ENCODE measurements at regions not wholly inside any gene's neighbourhood (a gene's known extent, or its start where the extent isn't known, plus 50 kb on each side); places are given as distances from the start of the nearest gene placed in this dataset.

GRCh38 chr10:33460505-33461294, 126.2 kb upstream of the NRP1 start:
- peak; percentile 52 for DNase-seq
- intact Hi-C loops (cut with DNase I) = loop anchor here in 1 of 2 donors (10.0 kb wide), 1 partner anchor 86 kb away; no protein-coding TSS in a partner anchor
- ATAC-seq = peak; percentile 91 to 95

GRCh38 chr10:33459602-33460001, 125.1 kb upstream of the NRP1 start:
- ATAC-seq (peak in 1 of 2 donors; percentile 35), DNase-seq (no peak)
- intact Hi-C loops (cut with DNase I) = loop anchor here in 1 of 2 donors (10.0 kb wide), 1 partner anchor 85 kb away; no protein-coding TSS in a partner anchor

GRCh38 chr10:33455029-33455428, 120.6 kb upstream of the NRP1 start:
- ATAC-seq = no peak
- DNase-seq = no peak
- intact Hi-C loops (cut with DNase I) = no loop called here

DNA sequence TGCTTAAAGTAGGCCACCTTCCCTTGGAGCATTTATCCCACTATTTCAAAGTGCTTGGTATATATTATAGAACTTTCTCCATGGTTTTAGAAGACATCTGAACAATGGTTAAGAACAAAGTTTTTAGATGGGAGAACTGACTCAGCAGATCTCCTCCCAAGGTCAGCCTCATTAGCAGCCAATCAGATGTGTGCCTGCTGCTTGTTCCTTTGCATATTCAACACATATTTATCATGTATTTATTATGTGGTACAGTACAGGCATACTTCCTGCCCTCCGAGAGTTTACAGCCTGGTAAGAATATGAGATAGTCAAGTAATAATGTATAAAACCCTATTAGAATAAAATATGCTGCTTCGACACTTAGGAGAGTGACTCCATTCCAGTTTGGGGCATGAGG, 120.1 kb upstream of the NRP1 start:
- ATAC-seq (no peak), DNase-seq (no peak)
- intact Hi-C loops (cut with DNase I) = no loop called here

DNA sequence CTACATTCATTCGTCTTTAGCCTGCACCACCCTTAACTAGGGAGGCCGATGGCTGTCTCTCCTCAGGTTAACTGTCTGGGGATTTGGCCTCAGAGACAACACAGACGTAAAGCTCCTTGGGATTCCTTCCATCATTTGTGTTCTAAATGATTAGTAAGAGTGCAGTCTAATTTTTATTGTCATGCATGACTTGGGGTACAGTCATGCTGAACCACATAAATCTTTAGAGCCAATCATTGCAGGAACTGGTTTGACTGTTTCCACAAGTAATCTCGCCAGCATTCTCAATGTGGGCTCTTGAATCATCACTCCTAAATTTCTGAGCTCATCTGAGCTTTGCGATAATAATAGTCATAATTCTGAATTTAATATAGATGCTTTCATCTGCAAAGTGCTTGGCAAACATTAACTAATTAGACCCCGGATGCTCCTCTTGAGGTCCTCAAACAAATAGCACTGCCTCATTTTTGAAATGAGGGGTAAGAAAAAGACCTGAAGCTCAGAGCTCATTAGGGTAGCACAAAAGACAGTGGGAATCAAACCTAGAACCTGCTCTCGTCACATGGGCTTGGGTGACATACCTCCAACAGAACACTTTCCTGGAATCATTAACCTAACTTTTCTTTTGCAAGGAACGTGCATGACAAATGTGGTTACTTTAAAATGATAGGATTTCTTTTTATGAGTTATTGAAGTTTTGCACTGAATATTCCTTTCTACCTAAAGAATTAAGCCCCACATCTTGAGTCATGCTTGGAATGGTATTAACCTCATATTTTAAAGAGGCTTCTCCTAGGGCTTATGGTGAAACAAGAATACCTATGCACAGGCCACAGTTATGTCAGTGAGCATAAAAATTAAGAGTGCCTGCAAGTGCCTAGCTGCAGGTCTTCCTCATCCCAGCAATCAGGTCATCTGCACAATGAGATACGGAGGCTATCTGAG, 118.9 kb upstream of the NRP1 start:
- intact Hi-C loops (cut with DNase I) = no loop called here
- ATAC-seq (no peak), DNase-seq (no peak)

GRCh38 chr10:33448421-33449140, 114.1 kb upstream of the NRP1 start:
- intact Hi-C loops (cut with DNase I) = no loop called here
- ATAC-seq (no peak), DNase-seq (no peak)

DNA sequence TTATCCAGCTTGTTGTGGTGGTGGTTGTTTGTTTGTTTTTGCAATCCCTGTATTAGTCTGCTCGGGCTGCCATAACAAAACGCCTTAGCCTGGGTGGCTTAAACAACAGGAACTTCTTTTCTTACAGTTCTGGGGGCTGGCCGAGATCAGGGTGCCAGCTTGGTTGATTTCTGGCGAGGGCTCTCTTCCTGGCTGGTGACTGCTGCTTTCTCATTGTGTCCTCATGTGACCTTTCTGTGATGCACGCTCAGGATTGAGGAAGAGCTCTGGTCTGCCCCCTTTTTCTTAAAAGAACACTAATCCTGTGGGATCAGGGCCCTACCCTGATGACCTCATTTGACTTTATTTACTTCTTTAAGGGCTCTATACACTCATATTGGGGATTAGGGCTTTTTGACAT, 107.1 kb upstream of the NRP1 start:
- DNase-seq = no peak
- peak in 1 of 2 donors; percentile 41 for ATAC-seq
- intact Hi-C loops (cut with DNase I) = no loop called here

DNA sequence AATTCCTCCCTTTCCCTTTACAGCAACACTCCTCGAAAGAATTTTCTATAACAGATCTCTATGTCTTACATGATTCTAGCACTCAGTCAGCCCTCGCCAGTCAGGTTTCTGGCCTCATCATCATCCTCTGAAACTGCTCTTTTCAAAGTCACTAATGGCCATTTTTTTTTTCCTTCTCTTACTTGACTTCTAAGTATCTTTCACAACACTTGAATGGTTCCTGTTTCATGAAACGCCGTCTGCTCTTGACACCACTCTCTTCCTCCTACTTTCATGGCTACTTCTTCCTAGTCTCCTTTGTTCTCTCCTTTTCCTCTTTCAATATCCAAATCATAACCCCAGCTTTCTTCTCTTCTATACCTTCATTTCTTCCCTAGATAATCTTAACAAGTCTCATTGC, 100.5 kb upstream of the NRP1 start:
- intact Hi-C loops (cut with DNase I) = no loop called here
- no peak for ATAC-seq
- no peak for DNase-seq

- ATAC-seq (no peak), DNase-seq (no peak)
- intact Hi-C loops (cut with DNase I) = no loop called here
Measured at GRCh38 chr10:33428682-33429081, 94.2 kb upstream of the NRP1 start.

GRCh38 chr10:33423154-33423529, 88.7 kb upstream of the NRP1 start:
- DNase-seq = no peak
- peak; percentile 77 to 80 for ATAC-seq
- intact Hi-C loops (cut with DNase I) = no loop called here

DNA sequence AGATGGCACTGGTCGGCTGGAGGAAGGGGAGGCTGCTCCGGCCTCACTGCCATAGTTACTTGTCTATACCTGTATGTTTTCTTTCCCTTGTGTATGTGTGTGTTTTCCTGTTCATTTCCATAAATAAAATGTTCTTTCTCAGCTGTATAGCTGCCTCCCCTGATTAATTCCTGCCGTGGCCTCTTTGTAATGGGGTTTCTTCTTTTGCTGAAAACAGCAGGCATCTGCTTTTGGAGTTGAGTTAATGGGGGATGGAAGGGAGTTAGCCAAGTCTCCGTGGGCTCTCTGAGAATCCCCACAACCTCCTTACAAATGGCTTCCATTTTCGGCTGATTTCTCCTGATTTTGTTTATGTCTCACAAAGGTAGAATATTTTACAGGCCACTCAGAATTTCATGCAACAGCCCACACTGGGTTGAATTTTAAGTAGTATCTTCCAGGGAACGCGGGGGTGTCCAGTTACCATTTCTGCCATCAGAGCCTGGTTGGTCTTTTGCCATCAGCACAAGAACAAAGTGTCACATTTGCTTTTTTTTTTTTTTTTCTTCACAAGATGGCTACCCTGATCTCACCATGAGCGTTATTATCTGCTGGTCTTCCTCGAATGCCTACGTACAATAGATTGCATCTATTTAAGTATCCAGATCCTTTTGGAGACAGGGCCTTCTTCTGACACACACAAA, 88.1 kb upstream of the NRP1 start:
- no peak for DNase-seq

GRCh38 chr10:33421789-33422462, 87.5 kb upstream of the NRP1 start:
- ATAC-seq = peak; percentile 87 to 93
- intact Hi-C loops (cut with DNase I) = no loop called here
- DNase-seq = peak; percentile 44

More for the DNA sequence above, 88.1 kb upstream of the NRP1 start:
- intact Hi-C loops (cut with DNase I) = no loop called here
- peak in 1 of 2 donors; percentile 20 for ATAC-seq

DNA sequence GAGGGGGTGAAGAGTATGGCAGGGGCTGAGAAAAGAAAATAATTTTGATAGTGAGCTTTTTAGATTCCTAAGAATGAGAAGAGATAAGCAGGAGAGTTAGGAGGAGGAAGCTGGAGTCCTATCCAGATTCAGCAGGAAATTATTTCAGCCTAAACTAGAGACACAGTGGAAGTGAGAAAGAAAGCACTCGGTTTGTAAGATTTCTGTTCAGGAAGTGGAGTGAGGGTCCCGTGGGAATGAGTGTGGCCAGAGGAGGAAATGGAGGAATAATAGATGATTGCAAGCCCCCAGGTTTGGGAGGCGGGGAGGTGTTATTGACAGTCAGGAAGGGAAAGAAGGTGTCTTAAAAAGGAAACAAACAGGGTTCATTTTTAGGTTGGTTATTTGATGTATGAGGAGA, 84.8 kb upstream of the NRP1 start:
- intact Hi-C loops (cut with DNase I) = no loop called here
- DNase-seq = no peak
- no peak for ATAC-seq

- intact Hi-C loops (cut with DNase I) = no loop called here
Measured at GRCh38 chr10:33418301-33418700, 83.8 kb upstream of the NRP1 start.

GRCh38 chr10:33416691-33417090, 82.2 kb upstream of the NRP1 start:
- no peak for ATAC-seq
- no peak for DNase-seq
- intact Hi-C loops (cut with DNase I) = no loop called here

More at GRCh38 chr10:33418301-33418700, 83.8 kb upstream of the NRP1 start:
- no peak for DNase-seq
- ATAC-seq = no peak

DNA sequence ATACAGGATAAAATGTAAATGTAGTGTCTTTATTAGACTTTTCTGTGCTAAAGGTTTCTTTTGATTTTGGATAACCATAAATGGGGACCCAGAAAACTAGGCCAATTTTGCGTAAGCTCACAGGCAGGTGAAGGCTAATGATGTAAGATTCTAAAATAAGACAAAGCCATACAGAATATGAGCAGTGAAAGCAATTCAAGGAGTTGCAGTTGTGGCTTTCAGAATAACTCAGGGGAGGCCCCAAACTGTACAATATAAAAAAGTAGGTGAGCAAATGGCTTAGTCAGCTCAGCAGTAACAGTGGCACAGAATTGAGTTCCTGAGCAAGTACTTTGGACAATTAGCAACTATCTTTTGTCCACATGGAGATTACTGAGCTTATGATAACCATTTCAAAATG, 81.7 kb upstream of the NRP1 start:
- no peak for DNase-seq
- intact Hi-C loops (cut with DNase I) = no loop called here
- no peak for ATAC-seq

DNA sequence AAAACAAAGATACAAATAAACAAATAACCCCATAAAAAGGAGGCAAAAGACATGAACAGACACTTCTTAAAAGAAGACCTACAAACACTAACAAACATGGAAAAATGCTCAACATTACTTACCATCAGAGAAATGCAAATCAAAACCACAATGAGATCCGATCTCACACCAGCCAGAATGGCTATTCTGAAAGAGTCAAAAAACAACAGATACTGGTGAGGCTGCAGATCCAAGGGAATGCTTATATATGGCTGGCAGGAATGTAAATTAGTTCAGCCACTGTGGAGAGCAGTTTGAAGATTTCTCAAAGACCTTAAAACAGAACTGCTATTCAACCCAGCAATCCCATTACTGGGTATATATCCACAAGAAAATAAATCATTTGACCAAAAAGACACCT, 80.4 kb upstream of the NRP1 start:
- ATAC-seq (no peak), DNase-seq (no peak)
- intact Hi-C loops (cut with DNase I) = no loop called here

GRCh38 chr10:33412653-33413361, 78.3 kb upstream of the NRP1 start:
- DNase-seq = peak; percentile 48
- ATAC-seq = peak; percentile 50 to 94
- intact Hi-C loops (cut with DNase I) = no loop called here
